ENCODE measurements at regions not wholly inside any gene's neighbourhood (a gene's known extent, or its start where the extent isn't known, plus 50 kb on each side); places are given as distances from the start of the nearest gene placed in this dataset.

GRCh38 chr3:158961911-158962310 lies 160.1 kb downstream of the MFSD1 start:
- Histone ChIP-seq H3K27me3 (no peaks in the 10 kb centered on the region), H3K27ac (no peak overlapping the region), H3K4me3 (no peak overlapping the region), H3K36me3 (replicated peaks in 1 of 2) (no peaks in the 10 kb centered on the region), H3K4me1 (replicated peaks in 1 of 2) (no peaks in the 10 kb centered on the region), H3K9me3 (replicated peaks in 1 of 3) (no peaks in the 10 kb centered on the region)
- WGBS, 4 donors, result 54 to 63% (median 58%) methylated on average over 3 of the region's 3 CpGs
- intact Hi-C loops (cut with DNase I), result no loop called here
- no peak for TF ChIP-seq POLR2A (IDR thresholded peaks at IDR 0.05)
- TF ChIP-seq, protein P1, sequence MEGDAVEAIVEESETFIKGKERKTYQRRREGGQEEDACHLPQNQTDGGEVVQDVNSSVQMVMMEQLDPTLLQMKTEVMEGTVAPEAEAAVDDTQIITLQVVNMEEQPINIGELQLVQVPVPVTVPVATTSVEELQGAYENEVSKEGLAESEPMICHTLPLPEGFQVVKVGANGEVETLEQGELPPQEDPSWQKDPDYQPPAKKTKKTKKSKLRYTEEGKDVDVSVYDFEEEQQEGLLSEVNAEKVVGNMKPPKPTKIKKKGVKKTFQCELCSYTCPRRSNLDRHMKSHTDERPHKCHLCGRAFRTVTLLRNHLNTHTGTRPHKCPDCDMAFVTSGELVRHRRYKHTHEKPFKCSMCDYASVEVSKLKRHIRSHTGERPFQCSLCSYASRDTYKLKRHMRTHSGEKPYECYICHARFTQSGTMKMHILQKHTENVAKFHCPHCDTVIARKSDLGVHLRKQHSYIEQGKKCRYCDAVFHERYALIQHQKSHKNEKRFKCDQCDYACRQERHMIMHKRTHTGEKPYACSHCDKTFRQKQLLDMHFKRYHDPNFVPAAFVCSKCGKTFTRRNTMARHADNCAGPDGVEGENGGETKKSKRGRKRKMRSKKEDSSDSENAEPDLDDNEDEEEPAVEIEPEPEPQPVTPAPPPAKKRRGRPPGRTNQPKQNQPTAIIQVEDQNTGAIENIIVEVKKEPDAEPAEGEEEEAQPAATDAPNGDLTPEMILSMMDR (IDR thresholded peaks at IDR 0.05), result no peak
- no peak for DNase-seq

GRCh38 chr3:158970006-158970405 lies 168.2 kb downstream of the MFSD1 start:
- Histone ChIP-seq H3K27me3 (no peaks in the 10 kb centered on the region), H3K4me1 (replicated peaks in 1 of 2) (no peaks in the 10 kb centered on the region), H3K27ac (no peak overlapping the region), H3K9me3 (replicated peaks in 1 of 3) (no peaks in the 10 kb centered on the region), H3K36me3 (replicated peaks in 1 of 2) (no peaks in the 10 kb centered on the region), H3K4me3 (no peak overlapping the region)
- no peak for TF ChIP-seq POLR2A (IDR thresholded peaks at IDR 0.05)
- TF ChIP-seq, protein P1 (IDR thresholded peaks at IDR 0.05), result no peak
- intact Hi-C loops (cut with DNase I), result no loop called here
- no peak for DNase-seq
- WGBS, 4 donors, result 48 to 71% (median 58%) methylated on average over 2 of the region's 2 CpGs

GRCh38 chr3:158974904-158975303 lies 173.1 kb downstream of the MFSD1 start:
- H3K4me3 ChIP-seq, result no peak overlapping the region
- no peaks in the 10 kb centered on the region for H3K9me3 ChIP-seq (replicated peaks in 1 of 3)
- intact Hi-C loops (cut with DNase I), result no loop called here
- DNase-seq, result no peak
- H3K27me3 ChIP-seq, result no peaks in the 10 kb centered on the region
- TF ChIP-seq, protein P1 (IDR thresholded peaks at IDR 0.05), result no peak
- TF ChIP-seq POLR2A (IDR thresholded peaks at IDR 0.05), result no peak
- H3K4me1 ChIP-seq (replicated peaks in 1 of 2), result no peaks in the 10 kb centered on the region
- H3K27ac ChIP-seq, result no peak overlapping the region
- WGBS, 4 donors, result 33 to 70% (median 36%) methylated on average over 1 of the region's 1 CpG
- H3K36me3 ChIP-seq (replicated peaks in 1 of 2), result no peaks in the 10 kb centered on the region

DNA sequence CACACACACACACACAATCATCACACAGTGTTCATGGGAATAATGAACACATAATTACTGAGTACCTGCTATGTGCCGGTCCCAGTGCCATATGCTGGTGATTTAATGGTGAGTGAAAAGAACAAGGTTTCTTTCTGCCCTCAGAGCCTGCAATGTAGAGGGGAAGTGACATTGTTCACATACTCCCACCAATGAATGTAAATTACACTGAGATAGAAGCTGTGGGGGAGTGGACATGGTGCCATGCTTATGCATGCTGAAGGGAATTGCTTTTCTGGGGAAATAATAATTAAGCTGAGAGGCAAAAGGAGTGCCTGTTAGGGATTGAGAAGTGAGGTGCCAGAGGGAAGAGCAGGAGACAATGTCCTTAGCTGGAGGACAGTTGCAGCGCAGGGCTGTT lies 175.1 kb downstream of the MFSD1 start:
- no peaks in the 10 kb centered on the region for H3K27me3 ChIP-seq
- no peaks in the 10 kb centered on the region for H3K4me1 ChIP-seq (replicated peaks in 1 of 2)
- TF ChIP-seq, protein P1 (IDR thresholded peaks at IDR 0.05), result no peak
- TF ChIP-seq POLR2A (IDR thresholded peaks at IDR 0.05), result no peak
- H3K27ac ChIP-seq, result no peak overlapping the region
- H3K36me3 ChIP-seq (replicated peaks in 1 of 2), result no peaks in the 10 kb centered on the region
- no peak overlapping the region for H3K4me3 ChIP-seq
- intact Hi-C loops (cut with DNase I), result no loop called here
- 59 to 73% (median 63%) methylated on average over 2 of the region's 2 CpGs for WGBS, 4 donors
- no peak for DNase-seq
- no peaks in the 10 kb centered on the region for H3K9me3 ChIP-seq (replicated peaks in 1 of 3)

Measured in adrenal gland (tissue), 9 donors.